ENCODE measurements at regions not wholly inside any gene's neighbourhood (a gene's known extent, or its start where the extent isn't known, plus 50 kb on each side); places are given as distances from the start of the nearest gene placed in this dataset.

- ChIA-PET CTCF (ENCODE audit: partially characterized antibody) (interaction anchor here (1.2 kb wide), 1 partner anchor 12 kb away, joined by 4 read pairs; no protein-coding TSS in a partner anchor), POLR2A (ENCODE audit: partially characterized antibody) (no interaction called here)
- peaks cover 17 to 25% of the 10 kb centered on the region in 2 donors for H3K27me3 Mint-ChIP-seq
- H3K36me3 ChIP-seq (ENCODE audit: insufficient read depth, low read length) = no peaks in the 10 kb centered on the region
- no peaks in the 10 kb centered on the region for H3K27me3 ChIP-seq (ENCODE audit: insufficient read depth, low read length)
- H3K4me1 Mint-ChIP-seq = no peaks in the 10 kb centered on the region
- no peak for DNase-seq
- H3K4me3 Mint-ChIP-seq = no peak overlapping the region
- H3K36me3 Mint-ChIP-seq = no peaks in the 10 kb centered on the region
- no peaks in the 10 kb centered on the region for H3K9me3 Mint-ChIP-seq
- no peak overlapping the region for H3K27ac ChIP-seq (ENCODE audit: low read depth, low read length)
- no peak overlapping the region for H3K4me3 ChIP-seq (ENCODE audit: low read length in 2 of 2)
- H3K4me1 ChIP-seq (ENCODE audit: insufficient read depth, low read length) = no peaks in the 10 kb centered on the region
- intact Hi-C loops (cut with micrococcal nuclease) = no loop called here
- no peak overlapping the region for H3K27ac Mint-ChIP-seq
- no peaks in the 10 kb centered on the region for H3K9me3 ChIP-seq (ENCODE audit: control insufficient read depth in 1 of 2, low read length in 2 of 2)
These were observed 79.9 kb upstream of the OTOS start for GRCh38 chr2:240220371-240220770.

- peaks cover 0 to 4% of the 10 kb centered on the region in 2 donors for H3K36me3 Mint-ChIP-seq
- no peak for DNase-seq
- intact Hi-C loops (cut with micrococcal nuclease) = no loop called here
These were observed 83.2 kb upstream of the OTOS start for GRCh38 chr2:240223631-240224030.

GRCh38 chr2:240224676-240225075 is 84.2 kb upstream of the OTOS start:
- Histone ChIP-seq H3K27ac (ENCODE audit: low read depth, low read length) (no peak overlapping the region), H3K27me3 (ENCODE audit: insufficient read depth, low read length) (no peaks in the 10 kb centered on the region), H3K36me3 (ENCODE audit: insufficient read depth, low read length) (no peaks in the 10 kb centered on the region), H3K4me1 (ENCODE audit: insufficient read depth, low read length) (no peaks in the 10 kb centered on the region), H3K9me3 (ENCODE audit: control insufficient read depth in 1 of 2, low read length in 2 of 2) (no peaks in the 10 kb centered on the region), H3K4me3 (ENCODE audit: low read length in 2 of 2) (no peak overlapping the region)
- no peaks in the 10 kb centered on the region for H3K4me1 Mint-ChIP-seq
- H3K9me3 Mint-ChIP-seq = peaks cover 0 to 22% (median 13%) of the 10 kb centered on the region in 8 donors
- no peak for DNase-seq
- ChIA-PET POLR2A (ENCODE audit: partially characterized antibody) (no interaction called here), CTCF (ENCODE audit: partially characterized antibody) (interaction anchor here (1.3 kb wide), 1 partner anchor 8 kb away, joined by 3 read pairs; no protein-coding TSS in a partner anchor)
- H3K27ac Mint-ChIP-seq = no peak overlapping the region
- H3K27me3 Mint-ChIP-seq = peaks cover 27% of the 10 kb centered on the region in 2 donors
- intact Hi-C loops (cut with micrococcal nuclease) = no loop called here
- H3K36me3 Mint-ChIP-seq = peaks cover 0 to 4% of the 10 kb centered on the region in 2 donors
- no peak overlapping the region for H3K4me3 Mint-ChIP-seq

More at GRCh38 chr2:240223631-240224030, 83.2 kb upstream of the OTOS start:
- Histone ChIP-seq H3K27me3 (ENCODE audit: insufficient read depth, low read length) (no peaks in the 10 kb centered on the region), H3K4me3 (ENCODE audit: low read length in 2 of 2) (no peak overlapping the region), H3K9me3 (ENCODE audit: control insufficient read depth in 1 of 2, low read length in 2 of 2) (no peaks in the 10 kb centered on the region), H3K4me1 (ENCODE audit: insufficient read depth, low read length) (no peaks in the 10 kb centered on the region), H3K27ac (ENCODE audit: low read depth, low read length) (no peak overlapping the region), H3K36me3 (ENCODE audit: insufficient read depth, low read length) (no peaks in the 10 kb centered on the region)
- H3K9me3 Mint-ChIP-seq = peaks cover 0 to 11% (median 5%) of the 10 kb centered on the region in 8 donors
- H3K27ac Mint-ChIP-seq = no peak overlapping the region
- ChIA-PET POLR2A (ENCODE audit: partially characterized antibody) (no interaction called here), CTCF (ENCODE audit: partially characterized antibody) (interaction anchor here (1.3 kb wide), 1 partner anchor 9 kb away, joined by 3 read pairs; no protein-coding TSS in a partner anchor)
- no peak overlapping the region for H3K4me3 Mint-ChIP-seq
- peaks cover 25 to 27% of the 10 kb centered on the region in 2 donors for H3K27me3 Mint-ChIP-seq
- H3K4me1 Mint-ChIP-seq = no peaks in the 10 kb centered on the region

GRCh38 chr2:240225131-240225530 is 84.7 kb upstream of the OTOS start:
- Histone ChIP-seq H3K4me1 (ENCODE audit: insufficient read depth, low read length) (no peaks in the 10 kb centered on the region), H3K4me3 (ENCODE audit: low read length in 2 of 2) (no peak overlapping the region), H3K9me3 (ENCODE audit: control insufficient read depth in 1 of 2, low read length in 2 of 2) (no peaks in the 10 kb centered on the region), H3K27ac (ENCODE audit: low read depth, low read length) (no peak overlapping the region), H3K36me3 (ENCODE audit: insufficient read depth, low read length) (no peaks in the 10 kb centered on the region), H3K27me3 (ENCODE audit: insufficient read depth, low read length) (no peaks in the 10 kb centered on the region)
- Mint-ChIP-seq H3K36me3 (peaks cover 0 to 4% of the 10 kb centered on the region in 2 donors), H3K27ac (no peak overlapping the region), H3K9me3 (peaks cover 0 to 24% (median 15%) of the 10 kb centered on the region in 8 donors), H3K27me3 (peaks cover 27 to 30% of the 10 kb centered on the region in 2 donors), H3K4me3 (no peak overlapping the region), H3K4me1 (no peaks in the 10 kb centered on the region)
- ChIA-PET CTCF (ENCODE audit: partially characterized antibody) (interaction anchor here (1.3 kb wide), 1 partner anchor 8 kb away, joined by 3 read pairs; no protein-coding TSS in a partner anchor), POLR2A (ENCODE audit: partially characterized antibody) (no interaction called here)
- intact Hi-C loops (cut with micrococcal nuclease) = no loop called here
- DNase-seq = no peak

- Mint-ChIP-seq H3K4me3 (no peak overlapping the region), H3K4me1 (no peaks in the 10 kb centered on the region), H3K36me3 (peaks cover 0 to 4% of the 10 kb centered on the region in 2 donors), H3K27me3 (peaks cover 25 to 31% of the 10 kb centered on the region in 2 donors), H3K27ac (no peak overlapping the region), H3K9me3 (peaks cover 0 to 26% (median 15%) of the 10 kb centered on the region in 8 donors)
- no peak overlapping the region for H3K27ac ChIP-seq (ENCODE audit: low read depth, low read length)
- ChIA-PET CTCF (ENCODE audit: partially characterized antibody) (no interaction called here), POLR2A (ENCODE audit: partially characterized antibody) (no interaction called here)
- H3K4me3 ChIP-seq (ENCODE audit: low read length in 2 of 2) = no peak overlapping the region
- H3K9me3 ChIP-seq (ENCODE audit: control insufficient read depth in 1 of 2, low read length in 2 of 2) = no peaks in the 10 kb centered on the region
- intact Hi-C loops (cut with micrococcal nuclease) = no loop called here
- no peaks in the 10 kb centered on the region for H3K27me3 ChIP-seq (ENCODE audit: insufficient read depth, low read length)
- H3K36me3 ChIP-seq (ENCODE audit: insufficient read depth, low read length) = no peaks in the 10 kb centered on the region
- DNase-seq = no peak
- no peaks in the 10 kb centered on the region for H3K4me1 ChIP-seq (ENCODE audit: insufficient read depth, low read length)
These were observed 85.4 kb upstream of the OTOS start for GRCh38 chr2:240225660-240226475.

- POLR2A ChIA-PET (ENCODE audit: partially characterized antibody) = no interaction called here
- CTCF ChIA-PET (ENCODE audit: partially characterized antibody) = no interaction called here
- Histone ChIP-seq H3K27me3 (ENCODE audit: insufficient read depth, low read length) (no peaks in the 10 kb centered on the region), H3K4me1 (ENCODE audit: insufficient read depth, low read length) (no peaks in the 10 kb centered on the region), H3K27ac (ENCODE audit: low read depth, low read length) (no peak overlapping the region), H3K9me3 (ENCODE audit: control insufficient read depth in 1 of 2, low read length in 2 of 2) (no peaks in the 10 kb centered on the region), H3K36me3 (ENCODE audit: insufficient read depth, low read length) (no peaks in the 10 kb centered on the region), H3K4me3 (ENCODE audit: low read length in 2 of 2) (no peak overlapping the region)
- Mint-ChIP-seq H3K9me3 (peaks cover 0 to 26% (median 15%) of the 10 kb centered on the region in 8 donors), H3K27ac (no peak overlapping the region), H3K4me1 (no peaks in the 10 kb centered on the region), H3K4me3 (no peak overlapping the region), H3K27me3 (peaks cover 25 to 31% of the 10 kb centered on the region in 2 donors), H3K36me3 (peaks cover 0 to 4% of the 10 kb centered on the region in 2 donors)
- intact Hi-C loops (cut with micrococcal nuclease) = no loop called here
- DNase-seq = no peak
These were observed 86.4 kb upstream of the OTOS start for GRCh38 chr2:240226672-240227537.

All from CD4-positive, alpha-beta memory T cell (primary cell).